ENCODE measurements at regions not wholly inside any gene's neighbourhood (a gene's known extent, or its start where the extent isn't known, plus 50 kb on each side); places are given as distances from the start of the nearest gene placed in this dataset.

DNA sequence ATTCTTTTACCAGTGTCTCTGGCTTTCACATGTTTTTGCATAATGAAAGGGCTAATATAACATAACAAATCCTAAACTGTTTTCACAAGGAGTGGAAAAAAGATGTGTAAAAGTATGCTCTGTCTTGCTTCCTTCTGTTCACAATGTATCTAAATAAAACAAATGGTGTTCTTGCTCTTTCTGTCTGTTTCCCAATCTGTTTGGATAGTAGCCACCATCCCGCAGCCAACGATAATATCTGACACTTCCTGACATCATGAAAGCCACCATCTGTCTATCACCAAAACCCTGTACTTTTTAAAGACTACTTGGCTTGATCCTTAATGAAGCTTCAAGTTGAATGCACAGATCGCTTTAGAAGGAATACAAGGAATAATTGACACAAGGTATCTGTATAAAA, 246.2 kb downstream of the ETV1 start:
- TF ChIP-seq POLR2A (IDR thresholded peaks at IDR 0.05), result no peak
- TF ChIP-seq CTCF (IDR thresholded peaks at IDR 0.05), result no peak
- no peak for TF ChIP-seq POLR2AphosphoS5 (IDR thresholded peaks at IDR 0.05)
